ENCODE measurements at regions not wholly inside any gene's neighbourhood (a gene's known extent, or its start where the extent isn't known, plus 50 kb on each side); places are given as distances from the start of the nearest gene placed in this dataset.

DNA sequence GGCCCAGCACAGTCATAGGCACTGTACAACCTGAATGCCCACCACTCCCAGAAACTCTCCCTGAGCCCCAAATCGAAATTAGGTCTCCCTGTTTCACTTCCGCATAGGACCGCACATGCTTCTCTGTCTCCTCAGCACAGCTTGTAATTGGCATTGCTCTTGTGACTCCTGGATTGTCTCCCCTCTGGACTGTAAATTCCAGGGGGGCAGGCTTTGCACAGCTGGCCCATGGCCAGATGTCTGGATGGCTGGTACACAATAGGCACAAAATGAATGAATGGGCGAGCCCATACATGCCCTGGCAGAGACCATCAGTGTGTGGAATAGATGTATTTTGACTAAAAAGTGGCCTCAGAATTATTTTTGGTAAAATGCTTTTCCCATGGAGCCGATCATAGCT lies 63.3 kb upstream of the PHF21B start:
- no peak for TF ChIP-seq CTCF (conservative IDR thresholded peaks at IDR 0.05; ENCODE audit: low read depth, low read length)
- no peak for TF ChIP-seq EZH2 (IDR thresholded peaks at IDR 0.05; ENCODE audit: low read length, unreplicated experiment)
- no peak for TF ChIP-seq EZH2phosphoT487 (IDR thresholded peaks at IDR 0.05; ENCODE audit: borderline replicate concordance, low read length)

Data from PC-3 (cell line).